Ammon's horn (tissue), 1 donor: ENCODE measurements at regions not wholly inside any gene's neighbourhood (a gene's known extent, or its start where the extent isn't known, plus 50 kb on each side); places are given as distances from the start of the nearest gene placed in this dataset.
"Not testable (repeated sequence)": the region's sequence is repeated elsewhere in the genome, so short reads cannot be mapped to it uniquely, and the experiment has no call there.

Experiments
- DNase-seq: peaks from one replicate; pipeline ENCODE4 v3.0.0-alpha.2; 2016; ENCODE audit warnings: low spot score

GRCh38 chr4:116321471-116321870, 763.9 kb downstream of the TRAM1L1 start:
- no peak for DNase-seq

GRCh38 chr4:116320859-116321258, 764.5 kb downstream of the TRAM1L1 start:
- no peak for DNase-seq

GRCh38 chr4:116303736-116304188, 781.6 kb downstream of the TRAM1L1 start:
- no peak for DNase-seq

- DNase-seq: no peak
Observed at GRCh38 chr4:116302990-116303735, 782.2 kb downstream of the TRAM1L1 start.

- no peak for DNase-seq
Observed at GRCh38 chr4:116275006-116275405, 810.4 kb downstream of the TRAM1L1 start.

GRCh38 chr4:116272336-116272735, 813.0 kb downstream of the TRAM1L1 start:
- no peak for DNase-seq

- DNase-seq: not testable (repeated sequence)
Observed at GRCh38 chr4:116260931-116261330, 824.4 kb downstream of the TRAM1L1 start.

- no peak for DNase-seq
Observed at GRCh38 chr4:116244771-116245170, 840.6 kb downstream of the TRAM1L1 start.

GRCh38 chr4:116243431-116243830, 841.9 kb downstream of the TRAM1L1 start:
- no peak for DNase-seq

GRCh38 chr4:116233971-116234370, 851.4 kb downstream of the TRAM1L1 start:
- DNase-seq: no peak

- DNase-seq: not testable (repeated sequence)
Observed at GRCh38 chr4:116231999-116232398, 853.4 kb downstream of the TRAM1L1 start.

GRCh38 chr4:116229420-116229819, 856.0 kb downstream of the TRAM1L1 start:
- DNase-seq: no peak

GRCh38 chr4:116223040-116223732, 862.2 kb downstream of the TRAM1L1 start:
- no peak for DNase-seq

GRCh38 chr4:116217781-116218180, 867.6 kb downstream of the TRAM1L1 start:
- no peak for DNase-seq

GRCh38 chr4:116215622-116216021, 869.8 kb downstream of the TRAM1L1 start:
- DNase-seq: no peak

GRCh38 chr4:116202524-116202923, 882.9 kb downstream of the TRAM1L1 start:
- DNase-seq: no peak

GRCh38 chr4:116197317-116197809, 888.0 kb downstream of the TRAM1L1 start:
- DNase-seq: no peak

GRCh38 chr4:116183241-116183640, 902.1 kb downstream of the TRAM1L1 start:
- no peak for DNase-seq

- peak; percentile 56 for DNase-seq
Observed at GRCh38 chr4:116180157-116180601, 905.2 kb downstream of the TRAM1L1 start.

GRCh38 chr4:116151371-116151770, 934.0 kb downstream of the TRAM1L1 start:
- DNase-seq: not testable (repeated sequence)

GRCh38 chr4:116150152-116150551, 935.2 kb downstream of the TRAM1L1 start:
- DNase-seq: no peak

GRCh38 chr4:116143198-116143597, 942.2 kb downstream of the TRAM1L1 start:
- no peak for DNase-seq

GRCh38 chr4:116132946-116133345, 952.4 kb downstream of the TRAM1L1 start:
- no peak for DNase-seq
